Left forelimb (tissue), 1 donor: ENCODE measurements at regions not wholly inside any gene's neighbourhood (a gene's known extent, or its start where the extent isn't known, plus 50 kb on each side); places are given as distances from the start of the nearest gene placed in this dataset.

Experiments
- DNase-seq: peaks from one replicate; pipeline ENCODE4 v3.0.0-alpha.2; 2018; ENCODE audit warnings: low spot score

DNA sequence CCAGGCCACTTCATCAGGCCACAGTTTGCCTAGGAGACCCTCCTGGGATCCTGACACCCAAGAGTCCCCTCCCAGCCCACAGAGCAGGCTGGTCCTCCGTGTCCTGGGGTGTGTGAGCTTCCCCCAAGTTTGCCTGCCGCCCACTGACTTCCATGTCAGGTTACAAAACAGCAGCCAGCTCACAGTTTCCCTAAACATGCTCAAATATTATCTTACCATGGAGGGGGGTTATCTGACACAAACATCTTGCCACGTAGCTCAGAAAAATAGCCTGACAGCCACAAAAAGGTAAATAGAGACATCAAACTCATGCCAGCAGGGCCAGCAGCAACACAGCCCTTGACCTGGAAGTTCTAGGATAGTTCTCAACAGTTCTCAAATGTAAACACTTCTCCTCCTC lies 346.5 kb downstream of the TNS1 start:
- DNase-seq: no peak

DNA sequence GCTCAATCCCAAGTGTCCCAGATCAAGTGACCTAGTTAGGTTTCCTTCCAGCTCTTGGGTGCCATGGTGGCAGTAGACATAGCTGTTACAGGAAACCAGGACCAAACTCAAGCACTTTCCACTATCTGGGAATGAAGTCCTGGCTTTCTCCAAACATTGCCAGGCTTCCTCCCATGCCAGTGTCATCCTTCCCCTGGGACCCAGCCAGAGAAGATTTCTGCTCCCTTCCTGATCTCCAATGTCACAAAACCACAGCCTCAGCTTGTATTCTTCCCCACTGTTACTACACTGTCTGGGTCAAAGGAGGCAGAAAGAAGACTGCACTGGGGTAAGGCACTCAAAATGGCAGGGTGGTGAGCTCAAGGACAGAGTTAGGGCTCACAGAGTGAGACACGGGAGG lies 347.1 kb downstream of the TNS1 start:
- no peak for DNase-seq

DNA sequence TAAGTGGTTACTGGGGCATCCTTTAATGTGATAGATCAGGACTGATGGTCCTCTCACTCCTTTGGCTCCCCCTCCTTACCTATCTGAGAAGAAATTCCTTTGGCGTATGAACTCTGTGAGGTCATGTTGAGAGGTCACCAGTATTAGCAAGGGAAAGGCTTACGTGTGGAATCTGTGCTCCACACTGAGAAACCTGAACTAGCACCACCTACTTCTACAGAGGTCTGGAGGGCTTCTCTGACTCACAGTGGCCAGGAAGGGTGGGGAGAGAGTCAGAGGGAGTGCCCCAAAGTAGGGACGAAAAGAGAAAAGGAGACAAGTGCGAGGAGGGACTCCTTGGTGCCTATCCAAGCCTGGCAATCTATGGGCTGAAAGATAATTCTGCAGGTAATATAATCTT lies 348.6 kb downstream of the TNS1 start:
- DNase-seq: no peak

DNA sequence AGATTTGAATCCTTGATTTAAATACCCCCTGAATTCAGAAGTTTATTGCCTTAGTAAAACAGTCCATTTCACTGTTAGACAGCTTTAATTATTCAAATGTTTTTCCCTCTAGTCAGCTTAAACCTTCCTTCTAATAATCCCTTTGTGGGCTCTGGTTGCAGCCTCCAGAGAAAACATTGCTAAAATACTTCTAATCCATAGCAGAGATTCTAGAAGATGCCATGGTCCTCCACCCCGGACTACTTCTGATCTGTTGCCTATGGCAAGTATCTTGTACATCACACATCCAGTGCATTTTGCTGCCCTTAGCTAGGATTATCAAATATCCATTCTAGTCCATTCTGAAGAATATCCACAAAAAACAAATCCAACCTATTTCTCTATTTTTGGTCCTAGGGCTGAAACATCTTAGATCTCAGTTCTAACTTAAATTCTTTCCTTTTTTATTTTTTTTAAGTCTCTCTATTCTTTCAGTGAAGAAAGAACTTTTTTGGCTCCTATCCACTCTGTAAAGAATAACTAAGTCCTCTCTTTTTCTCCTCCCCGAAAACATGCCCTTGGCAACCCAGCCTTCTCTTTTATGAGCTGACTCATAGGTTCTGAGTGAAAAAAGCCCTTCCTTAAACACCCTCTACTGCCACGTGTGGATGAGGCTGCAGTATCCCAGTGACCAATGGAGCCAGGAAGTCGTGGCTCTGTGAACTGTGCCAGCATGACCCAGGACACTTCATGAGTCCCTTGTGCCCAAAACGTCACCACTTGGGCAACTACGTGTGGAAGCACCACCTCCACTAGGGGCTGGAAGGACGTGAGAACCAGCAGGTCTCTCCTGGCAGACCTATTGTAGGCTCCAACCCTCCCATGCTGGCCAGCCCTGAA lies 349.8 kb downstream of the TNS1 start:
- DNase-seq: no peak

DNA sequence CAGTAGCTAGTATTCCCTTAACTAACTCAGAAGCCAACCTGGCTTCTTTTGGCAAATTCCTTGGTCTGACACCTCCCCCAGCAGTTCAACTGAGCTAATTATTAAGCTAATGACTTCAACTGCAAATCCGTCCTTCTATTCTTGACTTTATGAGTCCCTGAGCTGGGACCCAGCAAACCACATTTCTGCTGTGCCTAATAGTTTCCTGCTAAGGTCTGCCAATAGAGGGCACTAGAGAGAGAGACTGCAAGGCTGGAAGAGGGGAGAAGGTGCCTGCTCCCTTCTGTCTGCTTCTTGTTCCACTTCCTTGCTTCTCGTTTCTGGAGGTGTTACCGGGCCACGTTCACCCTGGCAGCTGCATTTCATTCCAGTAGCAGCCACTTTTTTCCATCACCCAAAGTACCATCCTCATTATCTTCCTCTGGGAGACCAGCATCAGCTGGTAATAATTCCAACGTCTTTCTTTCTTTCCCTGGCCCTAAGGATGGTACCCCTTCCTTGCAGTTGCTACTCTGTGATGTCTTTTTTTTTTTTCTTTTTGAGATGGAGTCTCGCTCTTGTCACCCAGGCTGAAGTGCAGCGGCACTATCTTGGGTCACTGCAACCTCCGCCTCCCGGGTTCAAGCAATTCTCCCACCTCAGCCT lies 352.0 kb downstream of the TNS1 start:
- DNase-seq: no peak

DNA sequence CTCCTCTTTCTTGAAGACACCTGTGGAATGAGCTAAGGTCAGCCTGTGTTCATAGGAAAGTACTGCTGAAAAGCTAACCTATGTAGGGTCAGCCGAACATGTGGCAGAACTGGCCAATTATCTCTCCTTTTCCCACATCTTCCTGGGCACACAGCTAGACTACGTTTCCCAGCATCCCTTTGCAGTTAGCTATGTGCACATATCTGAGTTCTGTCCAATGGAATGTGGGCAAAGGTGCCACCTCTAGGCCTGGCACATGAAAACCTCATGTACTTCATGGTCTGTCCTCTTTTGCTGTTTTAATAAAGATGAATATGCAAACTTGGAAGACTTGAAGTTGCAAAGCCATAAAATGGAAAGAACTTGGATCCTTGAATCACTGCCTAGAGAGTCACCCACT lies 352.6 kb downstream of the TNS1 start:
- DNase-seq: no peak

DNA sequence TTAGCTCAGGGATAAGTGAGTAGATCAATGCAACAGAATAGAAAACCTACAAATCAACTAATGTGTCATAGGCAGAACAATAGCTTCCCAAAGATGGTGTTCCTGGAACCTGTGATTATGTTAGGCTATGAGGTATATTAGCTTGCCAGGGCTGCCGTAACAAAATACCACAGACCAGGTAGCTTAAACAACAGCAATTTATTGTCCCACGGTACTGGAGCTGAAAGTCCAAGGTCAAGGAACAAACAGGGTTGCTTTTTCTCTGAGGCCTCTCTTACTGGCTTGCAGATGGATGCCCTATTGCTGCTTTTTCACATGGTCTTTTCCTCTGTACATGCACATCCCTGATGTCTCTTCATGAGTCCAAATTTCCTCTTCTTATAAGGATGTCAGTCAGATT lies 354.9 kb downstream of the TNS1 start:
- DNase-seq: no peak

DNA sequence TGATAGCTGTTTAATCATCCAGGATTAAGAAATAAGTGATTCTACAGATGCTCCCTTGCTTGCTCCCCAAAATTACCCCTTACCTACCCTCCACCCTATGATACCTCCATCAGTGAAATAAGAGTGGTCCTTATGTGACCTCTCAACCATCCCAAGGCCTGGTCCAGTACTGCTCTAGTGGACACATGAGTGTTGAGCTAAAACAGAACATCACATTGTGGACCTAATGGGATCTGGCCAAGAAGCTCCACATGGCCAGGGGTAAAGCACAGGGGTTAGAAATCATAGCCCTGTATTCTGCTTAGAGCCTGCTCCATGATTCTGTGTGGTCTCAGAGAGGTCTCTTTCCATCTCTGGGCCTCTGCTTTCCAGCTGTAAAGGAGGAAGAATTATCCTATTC lies 355.6 kb downstream of the TNS1 start:
- no peak for DNase-seq

DNA sequence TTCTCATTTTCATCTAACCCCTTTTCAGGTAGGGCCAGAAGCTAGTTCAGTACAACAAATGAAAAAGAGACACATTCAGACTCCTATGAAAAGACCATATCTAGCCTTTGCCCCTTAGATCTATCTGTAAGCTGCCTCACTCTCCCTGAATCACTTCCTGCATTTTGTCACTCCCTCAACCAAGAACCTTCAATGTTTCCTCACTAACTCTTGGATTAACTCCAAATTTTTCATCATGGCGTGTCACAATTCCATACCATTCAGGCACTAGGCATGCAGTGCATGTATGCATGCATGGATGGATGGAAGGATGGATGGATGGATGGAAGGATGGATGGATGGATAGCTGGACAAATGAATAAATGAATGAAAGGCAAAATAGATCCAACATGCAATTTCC lies 356.9 kb downstream of the TNS1 start:
- no peak for DNase-seq

DNA sequence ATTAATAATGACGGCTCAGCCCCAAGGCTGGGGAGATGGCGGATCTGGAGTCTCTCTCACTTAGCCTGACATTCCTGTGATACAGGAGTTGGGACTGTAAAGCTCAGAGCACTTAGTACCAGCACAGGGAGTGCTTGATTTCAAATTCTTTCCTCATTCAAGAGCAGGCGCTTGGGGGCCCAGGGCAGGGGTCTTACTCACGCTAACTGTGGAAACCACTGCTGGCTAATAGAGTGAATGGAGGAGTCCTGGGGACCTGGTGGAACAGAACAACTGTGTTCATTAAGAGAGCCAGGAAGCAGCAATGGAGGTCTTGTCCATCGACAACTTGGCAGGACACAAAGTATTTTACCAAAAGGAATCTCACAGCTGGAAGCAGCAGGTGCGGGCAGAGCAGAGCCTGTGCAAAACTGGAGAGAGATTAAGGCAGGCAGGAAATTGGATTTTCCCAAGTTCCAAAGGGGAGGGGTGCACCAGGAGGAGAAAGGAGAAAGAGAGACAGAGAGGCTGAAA lies 358.9 kb downstream of the TNS1 start:
- DNase-seq: peak; percentile 83

DNA sequence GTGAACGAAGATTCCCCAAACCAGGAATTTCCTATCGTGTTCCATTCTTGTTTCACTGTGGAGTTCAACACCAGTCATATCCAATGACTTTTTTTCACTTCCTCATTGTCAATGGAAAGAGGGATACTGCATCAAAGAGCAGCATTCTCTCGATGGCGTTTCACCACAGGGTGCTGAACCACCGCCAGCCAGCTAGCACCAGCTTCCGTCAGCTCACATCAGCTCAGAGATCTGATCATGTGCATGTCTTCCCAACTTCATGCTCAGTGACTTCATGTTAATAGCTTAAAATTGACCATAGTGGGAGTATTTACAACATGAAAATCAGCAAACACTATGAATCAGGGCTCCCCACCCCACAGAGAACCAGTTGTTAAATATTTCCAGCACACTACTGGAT lies 359.9 kb downstream of the TNS1 start:
- DNase-seq: no peak

DNA sequence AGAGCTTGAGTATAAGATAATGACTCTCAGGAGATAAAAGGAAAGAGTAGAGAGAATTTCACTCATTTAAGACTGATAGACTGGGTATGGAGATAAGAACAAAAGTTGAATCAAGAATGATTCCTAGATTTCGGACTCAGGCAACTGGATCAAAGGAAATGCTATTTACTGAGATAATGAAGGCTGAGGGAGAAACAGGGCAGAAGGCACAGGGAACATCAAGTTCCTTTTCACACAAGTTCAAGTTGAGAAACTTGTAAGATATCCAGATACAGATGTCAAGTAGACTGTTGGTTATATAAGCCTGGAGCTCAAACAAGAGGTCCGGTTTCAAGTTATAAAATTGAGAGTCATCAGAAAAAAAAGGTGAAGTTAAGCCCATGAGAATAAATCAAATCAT lies 360.8 kb downstream of the TNS1 start:
- DNase-seq: no peak

DNA sequence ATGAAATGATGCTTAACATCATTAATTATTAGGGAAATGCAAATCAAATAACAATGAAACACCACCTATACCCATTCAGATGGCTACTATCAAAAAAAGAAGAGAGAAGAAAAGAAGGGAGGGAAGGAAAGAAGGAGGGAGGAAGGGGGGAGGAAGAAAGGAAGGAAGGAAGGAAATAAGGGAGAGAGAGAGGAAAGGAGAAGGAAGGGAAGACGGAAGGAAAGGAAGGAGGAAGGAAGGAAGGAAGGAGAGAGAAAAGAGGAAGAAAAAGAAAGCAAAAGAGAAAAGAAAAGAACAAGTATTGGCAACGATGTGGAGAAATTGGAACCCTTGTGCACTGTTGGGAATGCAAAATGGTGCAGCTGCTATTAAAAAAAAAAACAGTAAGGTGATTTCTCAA lies 363.3 kb downstream of the TNS1 start:
- DNase-seq: no peak

DNA sequence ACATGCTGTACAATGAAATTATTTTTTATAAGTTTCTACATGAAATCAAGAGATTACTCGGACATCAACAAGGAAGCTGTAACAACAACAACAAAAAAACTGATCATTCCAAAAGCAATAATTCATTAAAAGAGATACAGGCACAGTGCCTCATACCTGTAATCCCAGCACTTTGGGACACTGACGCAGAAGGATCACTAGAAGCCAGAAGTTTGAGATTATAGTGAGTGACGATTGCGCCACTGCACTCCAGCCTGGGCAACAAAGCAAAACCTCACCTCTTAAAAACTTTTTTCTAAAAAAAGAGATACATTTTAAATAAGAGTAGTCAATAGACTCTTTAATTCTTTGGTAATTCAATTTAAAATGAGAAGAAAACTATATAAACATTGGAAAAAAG lies 364.3 kb downstream of the TNS1 start:
- DNase-seq: no peak

DNA sequence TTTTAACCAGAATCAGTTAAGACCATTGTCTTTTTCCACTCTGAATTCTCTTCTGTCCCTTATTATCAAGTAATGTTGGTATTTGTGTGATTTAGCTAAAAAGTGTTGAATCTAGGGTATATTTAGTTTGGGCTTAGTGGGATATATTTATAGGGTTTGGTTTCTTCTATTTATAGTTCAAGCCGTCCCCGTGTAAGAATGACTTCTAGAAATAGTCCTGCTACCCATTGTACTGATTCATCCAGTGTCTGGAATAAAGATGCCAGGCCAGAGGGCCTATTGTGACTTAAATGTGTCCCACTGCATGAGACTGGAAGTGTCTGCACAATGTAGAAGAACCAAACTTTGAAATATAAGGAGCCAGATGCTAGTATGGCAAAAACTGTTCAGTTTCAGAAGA lies 364.8 kb downstream of the TNS1 start:
- no peak for DNase-seq

DNA sequence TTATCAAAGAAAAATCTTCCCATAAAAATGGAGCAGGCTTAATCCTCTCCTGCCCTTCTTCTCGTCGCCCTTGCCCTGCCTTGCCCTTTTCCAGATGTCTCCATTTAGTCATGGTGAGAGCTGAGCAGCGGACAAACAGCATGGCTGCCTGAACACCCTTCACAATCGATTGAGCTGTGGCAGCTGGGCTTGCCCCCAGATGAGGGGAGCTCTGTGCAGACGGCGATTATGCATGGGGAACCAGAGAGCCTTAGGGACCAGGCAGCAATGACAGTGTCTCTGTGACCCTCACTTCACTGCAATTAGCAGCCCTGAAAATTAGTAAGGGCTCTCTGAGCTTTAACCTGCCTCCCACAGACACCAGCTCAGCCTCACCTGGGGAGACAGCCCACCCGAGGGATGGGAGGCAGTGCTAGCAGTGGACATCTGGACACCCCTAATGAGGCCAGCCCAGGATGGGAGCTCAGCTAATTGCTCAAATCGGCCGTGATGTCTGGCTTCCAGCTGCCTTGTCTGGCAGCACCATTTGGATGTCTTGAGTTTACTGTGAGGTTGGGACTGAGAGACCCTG lies 365.7 kb downstream of the TNS1 start:
- DNase-seq: peak; percentile 80

DNA sequence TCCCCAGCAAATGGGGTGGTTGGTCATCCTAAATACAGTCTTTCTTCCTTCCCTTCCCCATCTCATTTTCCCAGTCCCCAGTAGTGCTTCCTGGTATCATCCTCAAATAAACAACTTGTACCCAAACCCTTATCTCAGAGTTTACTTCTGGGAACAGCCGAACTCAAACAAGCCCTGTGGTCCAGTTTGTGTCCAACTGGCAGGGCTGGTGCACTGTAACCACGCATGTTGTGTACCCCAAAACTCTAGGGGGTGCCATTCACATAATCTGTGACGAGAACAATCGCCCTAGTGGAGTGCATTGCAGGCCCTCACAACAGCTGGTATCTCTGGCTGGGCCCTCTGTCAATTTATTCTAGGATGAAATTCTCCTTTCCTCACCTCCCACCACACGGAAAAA lies 366.2 kb downstream of the TNS1 start:
- no peak for DNase-seq

DNA sequence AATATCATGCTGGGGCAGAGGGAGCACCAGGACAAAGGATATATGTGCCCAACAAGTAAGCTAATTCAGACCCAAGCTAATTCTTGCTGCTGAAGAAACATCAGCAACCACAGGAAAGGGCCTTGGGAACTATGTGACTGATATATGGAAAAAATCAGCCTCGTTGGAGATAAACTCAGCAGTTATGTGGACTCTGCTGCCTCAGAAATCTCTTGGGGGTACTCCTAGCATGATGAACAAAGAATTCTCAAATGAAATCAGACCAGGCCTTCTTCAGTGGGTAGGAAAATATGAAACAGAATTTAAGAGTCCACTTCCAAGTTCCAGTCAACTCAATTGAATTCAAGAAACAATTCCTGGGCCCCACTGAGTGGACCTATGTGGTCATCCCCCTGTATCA lies 367.9 kb downstream of the TNS1 start:
- no peak for DNase-seq

DNA sequence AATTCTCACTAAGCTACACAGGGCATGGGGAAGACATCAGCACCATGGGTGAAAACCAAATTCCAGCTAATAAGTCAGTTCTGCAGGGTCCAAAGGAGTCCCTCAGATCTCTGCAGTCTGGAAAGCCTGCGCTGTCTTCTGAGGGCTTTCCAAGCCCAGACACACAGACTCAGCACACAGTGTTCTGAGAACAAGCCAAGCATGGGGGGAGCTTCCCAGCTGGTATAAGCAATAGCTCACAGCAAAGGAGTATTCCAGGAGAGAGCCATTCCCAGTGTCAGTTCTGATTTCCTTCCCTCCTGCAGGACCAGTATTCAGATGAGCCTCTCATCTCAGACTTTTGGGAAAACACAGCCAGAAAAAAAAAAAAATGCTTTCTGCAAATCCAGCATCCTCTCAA lies 370.8 kb downstream of the TNS1 start:
- DNase-seq: no peak

DNA sequence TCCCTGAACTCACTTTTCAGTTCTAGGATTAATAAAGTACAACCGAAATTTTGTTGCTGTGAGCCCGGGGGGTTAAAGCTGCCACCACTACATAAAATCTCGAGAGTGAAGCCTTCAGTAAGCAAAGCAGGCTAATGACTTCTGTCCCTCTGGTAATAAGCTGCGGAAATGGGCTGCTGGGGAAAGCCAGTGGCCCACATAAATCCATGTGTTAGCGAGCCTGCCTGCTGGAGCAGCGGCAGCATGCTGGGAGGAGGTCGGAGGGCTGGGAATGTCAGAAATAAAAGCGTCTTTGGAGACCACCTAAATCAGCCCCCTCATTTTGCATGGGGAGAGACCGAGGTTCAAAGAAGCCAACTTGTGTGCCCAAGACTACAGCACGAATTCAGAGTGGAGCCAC lies 371.7 kb downstream of the TNS1 start:
- DNase-seq: no peak

DNA sequence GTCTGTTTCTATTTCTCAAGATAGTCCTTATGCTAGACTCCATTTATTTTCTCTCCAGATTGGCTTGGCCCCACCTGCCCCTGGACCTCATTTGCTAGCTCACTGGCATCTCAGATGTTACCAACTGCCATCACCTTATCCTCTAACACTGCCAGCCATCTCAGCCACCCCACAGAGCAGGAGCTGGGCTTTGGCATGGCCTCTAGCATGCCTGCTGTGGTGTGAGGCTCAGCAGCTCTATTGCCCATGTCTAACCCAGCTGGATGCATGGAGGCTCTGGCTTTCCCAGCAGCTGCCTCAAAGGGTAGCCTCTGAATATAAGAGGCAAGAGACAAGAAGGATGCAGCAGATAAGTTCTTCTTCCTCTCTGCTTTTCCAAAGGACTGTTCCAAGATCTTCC lies 373.4 kb downstream of the TNS1 start:
- no peak for DNase-seq

DNA sequence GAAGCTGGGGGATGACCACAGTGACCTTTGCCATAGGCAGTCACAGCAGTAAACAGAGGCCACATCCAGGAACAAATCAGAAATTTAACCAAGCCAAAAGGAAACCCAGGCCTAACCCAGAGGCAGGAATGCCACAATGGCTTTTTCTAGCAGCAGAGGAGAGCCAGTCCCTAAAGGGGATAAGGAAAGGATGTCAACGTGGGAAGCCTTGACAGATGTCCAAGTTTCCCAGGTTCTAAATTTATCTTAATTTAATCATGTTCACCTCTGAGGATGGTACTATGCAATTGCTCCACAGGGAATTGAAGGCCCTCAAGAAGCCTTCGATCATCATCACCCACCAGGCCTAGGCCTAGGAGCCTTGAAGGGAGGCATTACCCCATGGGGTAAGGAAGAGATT lies 374.7 kb downstream of the TNS1 start:
- no peak for DNase-seq

DNA sequence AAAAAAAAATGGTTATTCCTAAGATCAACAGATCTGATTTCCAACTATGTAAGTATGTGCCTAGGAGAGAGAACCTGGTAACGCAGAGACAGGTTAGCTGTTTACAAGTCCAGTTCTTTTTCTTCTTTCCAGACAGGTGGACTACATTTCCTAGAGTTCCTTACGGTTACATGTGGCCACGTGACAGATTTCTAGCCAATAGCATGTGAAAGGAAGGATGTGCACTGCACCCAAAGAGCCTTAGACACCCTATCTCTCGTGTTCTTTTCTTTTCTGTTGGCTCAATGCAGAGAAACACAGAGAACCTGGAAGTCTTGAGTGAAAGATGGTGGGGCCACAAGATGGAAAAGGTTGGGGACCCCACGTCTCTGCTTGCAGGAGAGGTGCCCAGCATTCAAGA lies 375.9 kb downstream of the TNS1 start:
- DNase-seq: no peak
